Adrenal gland (tissue), 5 donors: ENCODE measurements at regions not wholly inside any gene's neighbourhood (a gene's known extent, or its start where the extent isn't known, plus 50 kb on each side); places are given as distances from the start of the nearest gene placed in this dataset.
"Not testable (repeated sequence)": the region's sequence is repeated elsewhere in the genome, so short reads cannot be mapped to it uniquely, and the experiment has no call there.

Experiments
- POLR2A ChIP-seq, 2 donors: fragments of 450-650 bp; IDR thresholded peaks; one replicate each; pipeline ENCODE4 v1.6.1; 2017; ENCODE audit warnings: antibody characterized with exemption in 2 of 2, mild to moderate bottlenecking in 2 of 2, moderate library complexity in 1 of 2
- TF ChIP-seq, protein P1 (sequence below), 6 experiments: fragments of 450-650 bp in 4 of 6; fragments of 200-600 bp in 2 of 6; sonication (generic) in 1 of 6; IDR thresholded peaks; 1 replicate in 5 of 6; 2 replicates in 1 of 6; pipeline versions ENCODE4 v1.5.1 to v1.8.0; 2016 to 2021; ENCODE audit warnings: antibody characterized with exemption in 6 of 6, mild to moderate bottlenecking in 2 of 6, moderate library complexity in 1 of 6
- donor health status: DM: no; HTN: no; CAD: no.

DNA sequence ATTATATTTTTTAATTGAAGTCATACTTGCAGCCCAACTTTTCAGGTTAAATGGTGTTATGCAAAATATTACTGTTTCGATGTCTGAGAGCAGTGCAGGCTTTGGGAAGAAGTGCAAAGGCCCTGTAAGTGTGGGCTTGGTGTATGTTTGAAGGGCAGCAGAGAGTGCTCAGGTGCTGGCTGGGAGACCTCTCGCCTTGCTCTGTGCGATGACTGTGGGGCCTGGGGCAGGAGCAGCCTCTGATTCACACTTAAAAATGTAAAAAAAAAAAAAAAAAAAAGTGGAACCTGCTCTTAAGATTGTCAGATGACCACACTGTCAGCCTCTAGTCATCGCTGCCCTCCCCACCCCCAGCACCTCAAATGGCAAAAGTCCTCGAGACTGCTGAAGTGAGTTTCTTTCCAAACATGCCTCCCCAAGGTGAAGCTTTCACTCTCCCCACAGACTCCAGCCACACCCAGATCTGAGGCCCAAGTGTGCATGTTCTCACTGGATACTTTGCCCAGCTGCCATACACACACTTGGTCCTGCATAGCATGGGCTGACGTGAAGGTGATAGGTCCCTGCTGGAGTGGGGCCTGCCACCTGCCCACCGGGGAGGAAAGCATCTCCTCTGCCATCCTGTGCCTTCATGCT, 4505.8 kb upstream of the TPTE start:
- not testable (repeated sequence) for TF ChIP-seq POLR2A (IDR thresholded peaks at IDR 0.05)
- TF ChIP-seq, protein P1, sequence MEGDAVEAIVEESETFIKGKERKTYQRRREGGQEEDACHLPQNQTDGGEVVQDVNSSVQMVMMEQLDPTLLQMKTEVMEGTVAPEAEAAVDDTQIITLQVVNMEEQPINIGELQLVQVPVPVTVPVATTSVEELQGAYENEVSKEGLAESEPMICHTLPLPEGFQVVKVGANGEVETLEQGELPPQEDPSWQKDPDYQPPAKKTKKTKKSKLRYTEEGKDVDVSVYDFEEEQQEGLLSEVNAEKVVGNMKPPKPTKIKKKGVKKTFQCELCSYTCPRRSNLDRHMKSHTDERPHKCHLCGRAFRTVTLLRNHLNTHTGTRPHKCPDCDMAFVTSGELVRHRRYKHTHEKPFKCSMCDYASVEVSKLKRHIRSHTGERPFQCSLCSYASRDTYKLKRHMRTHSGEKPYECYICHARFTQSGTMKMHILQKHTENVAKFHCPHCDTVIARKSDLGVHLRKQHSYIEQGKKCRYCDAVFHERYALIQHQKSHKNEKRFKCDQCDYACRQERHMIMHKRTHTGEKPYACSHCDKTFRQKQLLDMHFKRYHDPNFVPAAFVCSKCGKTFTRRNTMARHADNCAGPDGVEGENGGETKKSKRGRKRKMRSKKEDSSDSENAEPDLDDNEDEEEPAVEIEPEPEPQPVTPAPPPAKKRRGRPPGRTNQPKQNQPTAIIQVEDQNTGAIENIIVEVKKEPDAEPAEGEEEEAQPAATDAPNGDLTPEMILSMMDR (IDR thresholded peaks at IDR 0.05), result not testable (repeated sequence)
